Stimulated activated CD4-positive, alpha-beta T cell treated with anti-CD3 and anti-CD28 coated beads, Interleukin-2, amount 100 ng/mL, for 48 hours (primary cell): ENCODE measurements at regions not wholly inside any gene's neighbourhood (a gene's known extent, or its start where the extent isn't known, plus 50 kb on each side); places are given as distances from the start of the nearest gene placed in this dataset.
"Not testable (repeated sequence)": the region's sequence is repeated elsewhere in the genome, so short reads cannot be mapped to it uniquely, and the experiment has no call there.

Experiments used
- DNase-seq, 2 donors: peaks; one replicate each; pipeline ENCODE4 v3.0.0-alpha.2; 2020

DNA sequence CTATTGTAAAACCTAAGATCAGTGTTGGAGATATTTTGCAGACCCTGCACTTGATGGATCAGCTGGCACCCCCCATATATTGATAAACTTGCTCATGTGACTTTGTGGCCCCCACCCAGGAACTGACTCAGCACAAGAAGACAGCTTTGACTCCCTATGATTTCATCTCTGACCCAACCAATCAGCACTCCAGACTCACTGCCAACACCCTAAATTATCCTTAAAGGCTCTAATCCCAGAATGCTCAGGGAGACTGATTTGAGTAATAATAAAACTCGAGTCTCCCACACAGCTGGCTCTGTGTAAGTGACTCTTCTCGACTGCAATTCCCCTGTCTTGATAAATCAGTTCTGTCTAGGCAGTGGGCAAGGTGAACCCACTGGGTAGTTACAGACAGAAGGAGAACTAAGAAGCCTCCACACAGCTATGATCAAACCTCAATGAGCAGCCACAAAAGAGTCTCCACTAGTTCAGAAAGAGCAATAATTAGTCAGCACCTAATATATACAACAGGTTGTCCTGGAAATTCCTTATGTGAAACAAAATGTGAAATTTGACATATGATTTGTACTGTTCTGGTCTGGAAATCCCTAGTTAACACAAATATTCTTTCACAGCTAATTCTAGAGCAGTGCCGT lies 52.2 kb downstream of the ACTL7B start:
- DNase-seq: no peak

DNA sequence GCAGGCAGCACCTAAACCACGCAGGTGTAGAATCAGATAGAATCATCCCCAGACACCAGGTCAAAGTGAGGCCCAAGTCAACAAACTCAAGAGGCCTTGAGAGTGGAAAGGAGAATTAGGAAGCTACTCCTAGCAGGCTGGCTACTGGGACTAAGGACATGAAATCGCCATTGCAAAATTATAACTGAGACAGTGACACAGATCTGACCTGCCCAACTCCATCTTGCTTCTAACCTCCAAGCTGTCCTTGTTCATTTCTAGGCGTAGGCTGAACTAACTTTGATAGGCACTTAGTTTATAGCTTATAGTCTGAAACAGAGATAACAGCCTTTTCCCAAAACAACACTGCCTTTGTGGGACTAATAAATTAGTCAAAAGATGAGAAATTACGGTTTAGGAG lies 52.8 kb downstream of the ACTL7B start:
- no peak for DNase-seq

DNA sequence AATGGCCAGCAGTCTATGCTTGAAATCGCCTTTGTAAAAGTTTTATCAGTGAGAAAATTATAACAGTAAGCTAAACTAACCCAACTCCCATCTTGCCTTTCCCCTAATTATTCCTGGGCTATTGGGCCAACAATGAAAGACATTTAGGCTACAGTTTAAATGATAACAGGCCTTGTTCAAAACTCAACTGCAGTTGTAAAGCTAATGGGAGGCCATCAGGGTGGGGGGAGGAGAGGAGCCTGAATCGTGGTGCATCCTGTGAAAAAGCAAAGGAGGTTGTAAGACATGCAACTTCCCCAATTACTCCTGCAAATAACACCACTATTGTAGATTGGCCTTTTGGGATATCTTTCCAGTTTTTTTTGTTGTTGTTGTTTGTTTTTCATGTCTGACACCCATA lies 53.8 kb downstream of the ACTL7B start:
- no peak for DNase-seq

DNA sequence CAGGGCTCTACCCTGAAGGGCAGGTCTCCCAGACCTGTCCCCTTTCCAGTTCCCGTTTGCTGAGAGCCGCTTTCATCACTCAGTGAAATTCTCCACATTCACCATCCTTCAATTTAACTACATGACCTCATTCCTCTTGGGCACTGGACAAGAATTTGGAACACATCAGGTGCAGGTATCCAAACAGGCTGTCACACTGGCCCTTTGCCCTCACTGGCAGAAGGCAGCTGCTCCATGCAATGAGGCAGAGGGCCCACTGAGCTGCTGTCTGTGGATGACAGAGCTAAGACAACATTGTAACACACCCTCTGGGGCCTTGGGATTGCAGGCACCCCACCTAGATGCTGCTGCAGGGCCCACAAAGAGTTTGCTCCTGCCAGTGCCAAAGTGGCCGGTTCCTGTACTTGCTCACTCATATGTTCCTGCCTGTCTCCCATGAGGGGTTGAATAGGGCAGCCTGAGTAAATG lies 55.1 kb downstream of the ACTL7B start:
- DNase-seq: no peak

DNA sequence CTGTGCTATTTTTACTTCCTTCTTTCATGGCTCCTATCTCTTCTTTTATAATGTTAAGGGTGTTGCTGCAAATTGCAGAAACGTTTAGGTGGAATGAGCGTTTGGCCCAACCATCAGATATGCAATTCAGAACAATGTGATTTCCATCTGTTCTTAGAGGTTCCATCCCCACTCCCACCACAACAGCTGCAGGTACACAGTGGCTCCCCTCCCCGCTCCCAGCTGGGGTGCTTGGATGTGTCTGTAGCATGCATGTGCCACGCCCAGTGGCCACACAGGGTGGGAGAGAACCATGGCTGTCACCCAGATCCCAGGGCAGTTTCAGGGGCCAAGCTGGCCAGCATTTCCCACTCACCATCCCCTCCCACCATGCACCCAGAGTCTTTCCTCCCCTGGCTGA lies 62.2 kb downstream of the ACTL7B start:
- no peak for DNase-seq

DNA sequence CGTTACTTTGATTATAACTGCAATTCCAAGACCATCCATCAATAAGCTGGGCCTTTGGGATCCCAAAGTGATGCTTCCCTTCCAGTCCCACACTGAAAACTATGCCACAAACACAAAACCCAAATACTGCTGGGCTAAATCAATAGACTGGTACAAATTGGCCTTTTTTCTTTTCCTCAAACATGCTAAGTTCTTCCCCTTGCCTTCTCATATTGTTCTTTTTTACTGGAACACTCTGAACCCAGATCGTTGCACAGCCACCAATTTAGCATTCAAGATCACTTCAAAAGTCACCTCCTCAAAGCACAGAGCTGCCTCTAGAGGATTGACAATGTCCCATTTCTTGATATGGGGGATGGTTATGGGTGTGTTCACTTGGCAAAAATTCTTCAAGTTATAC lies 66.0 kb downstream of the ACTL7B start:
- DNase-seq: no peak

DNA sequence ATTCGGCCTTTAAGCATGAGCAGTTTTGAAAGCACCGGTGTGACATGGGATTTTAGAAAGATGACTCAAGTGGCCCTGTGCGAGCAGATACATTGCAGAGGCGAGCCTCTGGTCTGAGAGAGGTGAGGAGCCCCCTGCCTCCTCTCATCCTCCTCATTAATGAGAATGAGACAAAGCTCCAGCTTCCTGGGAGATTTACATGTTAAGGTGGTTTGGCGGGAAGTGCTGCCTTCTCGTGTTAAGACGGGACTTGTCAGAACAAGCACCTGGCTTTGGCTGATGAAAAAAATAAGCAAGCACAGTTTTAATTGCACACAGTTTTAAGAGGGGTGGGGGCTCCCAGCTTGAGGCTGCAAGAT lies 68.1 kb downstream of the ACTL7B start:
- DNase-seq: no peak

DNA sequence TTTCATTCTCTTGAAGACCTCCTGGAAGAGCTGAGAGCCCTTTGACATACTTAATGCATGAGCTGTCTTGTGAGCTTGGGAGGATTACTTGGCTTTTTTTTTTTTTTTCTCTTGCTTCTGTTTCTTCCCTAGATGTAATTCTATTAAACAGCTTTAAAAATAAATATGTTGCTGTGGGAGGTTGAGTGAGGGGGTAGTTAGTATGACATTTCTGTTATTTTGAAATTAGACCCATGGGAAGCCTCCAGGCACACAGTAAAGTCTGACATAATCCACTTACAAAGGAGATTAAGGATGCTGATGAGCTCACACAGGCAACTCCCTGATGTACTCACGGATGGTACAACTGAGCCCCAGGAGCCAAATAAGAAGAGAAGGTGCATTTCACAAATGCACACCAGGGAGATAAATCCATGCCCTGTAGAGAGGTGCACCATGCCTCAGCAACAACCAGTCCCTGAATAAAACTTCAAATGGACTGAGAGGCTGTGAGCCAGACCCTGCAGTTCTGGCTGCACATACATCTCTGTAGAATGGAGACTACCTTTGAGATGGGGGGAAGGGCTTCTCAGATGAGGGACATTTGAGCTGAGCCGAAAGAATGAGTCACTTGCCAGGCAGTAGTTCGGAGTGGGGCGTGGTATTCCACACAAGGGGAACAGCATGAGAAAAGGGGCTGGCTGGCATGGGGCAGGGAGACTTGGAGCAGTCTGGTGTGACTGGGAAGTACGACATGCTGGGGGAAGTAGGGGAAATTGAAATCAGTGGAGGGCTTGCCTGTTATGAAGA lies 68.7 kb downstream of the ACTL7B start:
- DNase-seq: no peak

DNA sequence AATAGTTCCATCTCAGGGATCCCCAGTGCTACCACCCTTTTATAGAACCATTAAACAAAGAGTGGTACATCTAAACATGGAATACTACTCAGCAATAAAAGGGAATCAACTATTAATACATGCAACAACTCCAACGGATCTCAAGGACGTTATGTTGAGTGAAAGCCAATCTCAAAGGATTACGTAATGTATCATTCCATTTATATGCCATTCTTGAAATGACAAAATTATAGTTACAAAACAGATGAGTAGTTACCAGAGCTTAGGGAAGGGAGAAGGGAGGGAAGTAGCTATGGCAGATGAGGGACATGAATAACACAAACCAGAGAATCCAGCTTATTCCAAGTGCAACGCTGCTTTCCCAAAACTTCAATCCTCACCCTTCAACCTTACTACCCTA lies 69.5 kb downstream of the ACTL7B start:
- DNase-seq: no peak

DNA sequence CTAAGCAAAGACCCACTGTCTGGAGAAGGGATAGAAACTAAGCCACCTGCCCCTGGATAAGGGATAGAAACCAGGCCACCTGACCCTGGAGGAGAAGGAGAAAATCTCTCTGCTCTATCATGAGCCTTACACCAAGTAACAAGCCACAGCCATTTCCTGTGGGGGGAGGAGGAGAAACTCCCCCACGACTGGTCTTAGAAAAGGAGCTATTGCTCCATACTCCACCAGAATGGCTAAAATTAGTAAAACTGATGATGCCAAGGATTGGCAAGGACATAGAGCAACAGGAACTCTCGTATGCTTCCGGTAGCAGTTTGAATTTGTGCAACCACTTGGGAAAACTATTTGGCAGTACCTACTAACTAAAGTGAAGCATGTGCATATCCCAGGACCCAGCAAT lies 70.8 kb downstream of the ACTL7B start:
- no peak for DNase-seq

DNA sequence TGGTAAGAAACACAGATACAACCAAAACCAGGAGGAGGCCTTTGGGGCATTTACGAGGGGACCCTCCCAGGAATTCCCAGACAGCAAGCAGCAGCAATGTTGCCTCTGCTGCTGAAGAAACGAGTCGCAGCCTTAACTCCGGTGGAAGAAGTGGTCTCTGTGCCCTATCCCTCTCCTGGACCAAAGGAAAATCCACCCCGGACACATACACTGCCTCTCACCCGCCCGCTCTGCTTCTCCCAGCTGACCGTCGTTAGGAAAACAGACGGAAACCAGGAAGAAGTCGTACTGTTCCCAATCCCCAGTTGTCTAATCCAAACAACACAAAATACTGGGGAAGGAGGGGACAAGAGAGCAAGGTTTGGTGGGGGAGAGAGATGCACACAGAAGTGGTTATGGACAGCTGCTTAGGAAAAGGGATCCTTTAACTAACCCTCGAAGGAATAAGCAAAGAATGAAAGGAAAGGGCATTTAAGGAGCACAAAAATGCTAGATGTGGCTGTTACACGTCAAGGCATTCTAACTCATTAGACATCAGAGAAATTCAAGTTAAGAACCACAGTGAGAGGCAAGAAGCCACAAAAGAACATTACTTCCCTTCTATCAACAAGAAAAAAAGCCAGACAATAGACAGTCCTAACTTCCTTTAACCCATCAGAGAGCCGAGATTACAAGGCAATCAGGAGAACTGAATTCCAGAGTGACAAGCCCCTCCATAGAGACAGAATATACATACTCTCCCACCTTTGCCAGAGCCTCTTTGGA lies 71.9 kb downstream of the ACTL7B start:
- no peak for DNase-seq

DNA sequence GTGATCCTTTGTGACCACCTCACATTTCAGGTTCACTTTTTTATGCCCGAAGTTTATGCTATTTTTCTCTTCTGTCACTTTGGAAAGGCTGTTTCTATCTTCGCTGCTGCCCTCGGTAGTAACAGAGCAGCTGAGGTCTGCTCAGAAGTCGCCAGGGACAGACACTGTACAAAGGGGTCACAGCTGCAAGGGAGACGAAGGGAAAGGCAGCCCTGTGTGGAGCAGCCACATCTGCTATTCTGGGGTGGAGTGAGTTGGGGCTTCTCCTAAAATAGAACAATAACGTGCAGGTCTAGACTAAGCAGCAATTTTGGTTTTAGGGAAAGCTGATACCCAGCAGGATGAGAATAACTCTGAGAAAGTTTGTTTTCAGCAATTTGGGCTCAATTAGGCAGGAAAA lies 72.5 kb downstream of the ACTL7B start:
- no peak for DNase-seq

DNA sequence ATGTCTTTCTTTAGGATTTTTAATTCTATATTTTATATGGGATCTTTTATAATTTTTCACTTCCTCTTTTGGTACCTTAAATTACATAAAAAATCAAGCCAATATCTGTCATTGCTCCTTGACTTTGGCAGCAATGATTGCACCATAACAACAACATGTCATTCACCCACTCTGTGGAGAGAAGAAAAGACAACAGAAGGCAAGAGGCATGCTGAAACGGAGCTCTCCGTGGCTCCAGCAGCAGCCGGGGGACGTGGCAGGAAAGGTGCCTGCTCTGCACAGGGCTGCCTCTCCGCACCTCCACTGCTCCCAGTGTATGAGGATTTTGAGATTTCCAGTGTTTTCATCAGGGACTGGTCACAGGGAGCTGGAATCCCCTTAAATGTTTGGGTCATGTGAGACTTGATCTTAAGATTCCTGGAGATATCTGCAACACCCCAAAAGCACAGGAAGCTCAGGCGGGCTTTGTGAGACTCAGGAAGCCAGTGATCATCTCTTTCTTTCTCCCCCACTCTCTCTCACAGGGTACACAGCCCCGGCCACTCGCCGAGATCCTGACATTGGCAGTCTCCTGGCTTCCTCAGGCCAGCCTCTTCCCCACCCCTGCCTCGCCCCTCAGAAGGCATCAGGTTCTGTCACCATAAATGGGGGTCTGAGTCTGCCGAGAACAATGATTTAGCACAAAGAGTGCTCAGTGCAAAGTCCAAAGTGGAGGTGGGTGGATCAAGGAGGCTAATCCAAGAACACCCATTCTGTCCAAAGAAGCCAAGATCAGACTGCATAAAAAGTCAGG lies 74.6 kb downstream of the ACTL7B start:
- no peak for DNase-seq

DNA sequence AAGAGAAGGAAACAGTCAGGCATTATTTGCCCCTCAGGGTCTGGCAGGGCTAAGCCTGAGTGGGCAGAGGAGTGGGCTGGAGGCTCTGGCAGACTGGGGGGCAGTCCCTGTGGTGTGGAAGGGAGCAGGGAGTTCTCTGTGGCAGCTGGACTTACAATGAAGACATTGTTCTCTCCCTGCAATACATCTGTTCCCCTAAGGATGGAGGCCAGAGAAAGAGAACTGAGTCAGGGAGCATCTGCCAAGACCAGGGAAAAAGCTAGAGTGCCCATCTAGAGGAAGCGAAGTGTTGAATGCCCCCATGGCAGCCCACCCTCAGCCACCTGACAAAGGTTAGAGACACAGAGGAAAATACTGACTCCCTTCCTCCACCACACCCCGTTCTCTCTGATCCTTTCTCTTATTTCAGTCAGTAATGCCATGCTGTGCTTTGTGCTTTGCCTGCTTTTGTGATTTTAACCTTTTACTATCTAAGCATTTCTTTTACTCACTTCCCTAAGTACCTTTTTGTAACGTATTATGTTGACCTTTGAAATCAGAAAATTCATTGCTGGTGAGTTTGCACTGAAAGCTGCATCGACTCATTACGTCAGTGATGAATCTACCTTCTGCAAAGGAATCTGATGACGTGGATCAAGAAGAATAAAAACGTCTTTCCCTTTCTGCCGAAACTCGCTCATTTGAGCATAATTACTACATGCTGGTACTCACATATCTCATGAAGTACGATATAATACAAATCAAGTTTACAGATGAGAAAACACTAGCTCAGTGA lies 76.0 kb downstream of the ACTL7B start:
- no peak for DNase-seq

DNA sequence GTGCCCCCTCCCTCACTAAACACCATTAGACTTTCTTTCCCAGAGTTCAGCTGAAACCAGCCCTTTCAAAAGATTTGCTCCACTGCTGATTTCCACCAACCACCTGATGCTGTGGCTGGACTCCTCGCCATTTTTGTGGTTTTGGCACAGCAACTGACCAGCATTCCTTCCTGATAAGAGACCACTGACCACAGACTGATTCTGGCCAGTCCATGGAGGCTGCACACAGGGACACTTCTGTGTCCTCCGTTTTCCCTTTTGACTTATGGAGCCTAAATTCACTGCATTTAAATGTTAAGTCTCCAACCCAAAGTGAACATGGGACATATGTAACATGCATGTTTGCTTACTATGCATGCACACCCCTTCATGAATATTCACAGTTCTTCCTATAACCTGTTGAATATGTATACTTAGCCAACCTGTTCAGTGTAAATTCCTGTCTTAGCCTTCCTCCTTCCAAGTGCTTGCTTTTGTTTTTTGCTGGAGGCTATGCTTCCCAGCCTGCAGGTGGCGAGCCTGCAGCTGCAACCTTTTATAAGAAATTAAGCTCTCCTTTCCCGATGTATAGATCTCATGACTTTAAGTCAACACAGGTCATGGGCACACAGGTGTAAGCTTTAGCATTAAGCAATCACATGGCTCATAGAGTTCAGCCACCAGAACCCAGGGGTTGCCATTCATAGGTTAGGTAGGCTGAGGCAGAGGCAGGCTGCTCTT lies 78.7 kb downstream of the ACTL7B start:
- DNase-seq: no peak

DNA sequence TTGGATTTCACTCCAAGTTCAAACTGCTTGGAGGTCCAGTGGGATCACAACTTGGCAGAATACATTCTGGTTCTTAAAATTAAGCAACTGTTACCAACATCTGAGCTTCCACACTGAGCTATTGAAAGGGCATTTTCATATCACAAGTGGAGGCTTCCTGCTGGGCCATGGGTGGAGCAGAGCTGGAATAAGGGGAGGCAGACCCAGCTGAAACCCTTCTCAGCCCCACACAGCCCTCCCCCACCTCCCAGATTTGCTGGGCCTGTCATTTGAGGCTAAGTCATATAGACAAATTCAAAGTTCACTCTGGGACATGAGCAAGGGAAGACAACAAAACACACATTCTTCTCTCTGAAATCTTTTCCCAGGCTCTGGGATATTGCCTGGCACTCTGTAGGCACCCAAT lies 79.9 kb downstream of the ACTL7B start:
- DNase-seq: no peak

DNA sequence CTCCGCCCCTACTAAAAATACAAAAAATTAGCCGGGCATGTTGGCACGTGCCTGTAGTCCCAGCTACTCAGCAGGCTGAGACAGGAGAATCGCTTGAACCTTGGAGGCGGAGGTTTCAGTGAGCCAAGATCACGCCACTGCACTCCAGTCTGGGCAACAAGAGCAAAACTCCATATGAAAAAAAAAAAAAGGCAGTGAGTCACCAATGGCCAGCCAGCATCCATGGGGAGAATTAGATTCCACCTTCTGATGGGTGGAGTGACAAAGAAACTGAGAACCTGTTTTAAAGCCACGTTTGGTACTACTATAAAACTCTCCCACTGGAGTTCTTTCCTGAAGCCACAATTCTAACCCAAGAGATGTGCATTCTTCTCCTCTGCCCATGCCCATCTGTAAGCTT lies 81.7 kb downstream of the ACTL7B start:
- DNase-seq: not testable (repeated sequence)

DNA sequence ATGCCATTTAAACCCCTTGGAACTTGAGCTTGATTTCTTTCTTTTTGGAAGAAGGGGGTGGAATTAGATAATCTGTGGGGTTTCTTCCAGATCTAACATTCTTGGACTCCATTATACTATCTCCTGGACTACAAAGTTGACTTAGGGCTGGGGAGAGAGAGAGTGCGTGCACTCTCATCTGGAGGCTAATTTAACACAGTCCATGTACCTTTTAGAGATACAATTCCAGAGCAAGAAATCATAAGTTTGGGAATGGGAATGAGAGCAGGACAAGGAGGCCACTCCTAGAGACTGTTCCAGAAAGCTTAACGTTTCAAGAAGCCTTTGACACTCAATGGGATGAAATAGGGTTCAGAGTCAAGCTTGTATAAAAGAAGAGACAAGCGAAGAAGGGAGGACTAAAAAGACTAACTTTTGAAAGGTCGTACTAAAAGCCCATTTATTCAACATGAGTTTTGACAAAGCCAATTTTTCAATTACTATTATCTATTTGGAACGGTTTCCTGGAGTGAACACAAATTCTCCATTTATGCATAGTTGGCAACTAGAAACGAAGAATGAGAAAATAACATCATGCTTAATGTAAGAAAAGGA lies 83.4 kb downstream of the ACTL7B start:
- no peak for DNase-seq

DNA sequence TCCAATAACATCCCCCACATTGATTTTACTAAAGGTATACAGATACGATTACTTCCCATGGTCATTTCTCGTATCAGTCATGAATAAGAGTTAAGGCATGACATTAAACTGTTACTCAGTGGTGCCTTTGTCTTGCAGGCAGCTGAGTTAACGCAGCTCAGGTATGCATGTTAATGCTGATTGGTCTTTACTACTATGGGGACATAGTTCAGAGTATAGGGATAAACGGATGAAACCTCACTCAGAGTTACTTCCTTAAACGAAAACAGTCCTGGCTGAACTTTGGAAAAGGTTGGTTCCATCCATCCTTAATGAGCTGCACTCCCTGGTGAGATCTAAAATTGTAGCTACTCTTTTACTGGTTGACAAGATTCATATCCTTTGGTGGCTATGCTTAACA lies 87.0 kb downstream of the ACTL7B start:
- DNase-seq: no peak

DNA sequence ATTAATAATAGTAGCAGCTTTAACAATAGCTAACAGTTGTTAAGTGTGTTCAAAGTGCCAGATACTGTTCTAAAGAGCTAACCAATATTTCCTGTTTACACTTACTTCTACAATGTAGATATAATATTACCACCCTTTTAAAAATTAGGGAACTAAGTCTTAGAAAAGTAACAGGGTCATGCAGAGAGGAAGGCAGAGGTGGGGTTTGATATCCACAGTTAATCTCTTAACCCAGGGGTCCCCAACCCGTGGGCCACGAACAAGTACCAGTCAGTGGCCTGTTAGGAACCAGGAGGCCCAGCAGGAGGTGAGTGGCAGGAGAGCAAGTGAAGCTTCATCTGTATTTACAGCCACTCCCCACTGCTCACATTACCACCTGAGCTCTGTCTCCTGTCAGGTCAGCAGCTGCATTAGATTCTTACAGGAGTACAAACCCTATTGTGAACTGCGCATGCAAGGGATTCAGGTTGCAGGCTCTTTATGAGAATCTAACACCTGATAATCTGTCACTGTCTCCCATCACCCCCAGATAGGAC lies 89.1 kb downstream of the ACTL7B start:
- DNase-seq: no peak

DNA sequence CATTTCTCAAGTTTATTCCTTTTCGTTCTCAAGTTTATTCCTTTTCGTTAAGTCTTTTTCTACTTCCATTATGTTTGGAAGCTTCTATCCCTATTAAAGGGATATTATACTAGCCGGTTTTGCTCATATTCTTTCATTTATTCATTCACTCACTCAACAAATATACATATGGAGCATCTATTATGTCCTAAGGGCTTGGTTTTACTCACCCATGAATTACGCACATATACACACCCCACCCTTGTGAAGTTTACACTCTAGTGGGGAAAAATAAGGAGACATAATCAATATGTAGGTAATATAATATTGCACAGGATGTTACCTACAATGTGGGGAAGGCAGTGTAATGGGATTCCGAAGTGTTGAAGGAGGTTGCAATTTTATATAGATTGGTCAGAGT lies 90.5 kb downstream of the ACTL7B start:
- no peak for DNase-seq
